HG02759 (cell line): ENCODE measurements at regions not wholly inside any gene's neighbourhood (a gene's known extent, or its start where the extent isn't known, plus 50 kb on each side); places are given as distances from the start of the nearest gene placed in this dataset.

Experiments
- ATAC-seq: cut with Tn5 transposase; IDR thresholded peaks from one replicate; pipeline ENCODE4 v1.9.1; 2021; ENCODE audit warnings: mild to moderate bottlenecking, moderate library complexity; ENCODE audit not compliant: unreplicated experiment

DNA sequence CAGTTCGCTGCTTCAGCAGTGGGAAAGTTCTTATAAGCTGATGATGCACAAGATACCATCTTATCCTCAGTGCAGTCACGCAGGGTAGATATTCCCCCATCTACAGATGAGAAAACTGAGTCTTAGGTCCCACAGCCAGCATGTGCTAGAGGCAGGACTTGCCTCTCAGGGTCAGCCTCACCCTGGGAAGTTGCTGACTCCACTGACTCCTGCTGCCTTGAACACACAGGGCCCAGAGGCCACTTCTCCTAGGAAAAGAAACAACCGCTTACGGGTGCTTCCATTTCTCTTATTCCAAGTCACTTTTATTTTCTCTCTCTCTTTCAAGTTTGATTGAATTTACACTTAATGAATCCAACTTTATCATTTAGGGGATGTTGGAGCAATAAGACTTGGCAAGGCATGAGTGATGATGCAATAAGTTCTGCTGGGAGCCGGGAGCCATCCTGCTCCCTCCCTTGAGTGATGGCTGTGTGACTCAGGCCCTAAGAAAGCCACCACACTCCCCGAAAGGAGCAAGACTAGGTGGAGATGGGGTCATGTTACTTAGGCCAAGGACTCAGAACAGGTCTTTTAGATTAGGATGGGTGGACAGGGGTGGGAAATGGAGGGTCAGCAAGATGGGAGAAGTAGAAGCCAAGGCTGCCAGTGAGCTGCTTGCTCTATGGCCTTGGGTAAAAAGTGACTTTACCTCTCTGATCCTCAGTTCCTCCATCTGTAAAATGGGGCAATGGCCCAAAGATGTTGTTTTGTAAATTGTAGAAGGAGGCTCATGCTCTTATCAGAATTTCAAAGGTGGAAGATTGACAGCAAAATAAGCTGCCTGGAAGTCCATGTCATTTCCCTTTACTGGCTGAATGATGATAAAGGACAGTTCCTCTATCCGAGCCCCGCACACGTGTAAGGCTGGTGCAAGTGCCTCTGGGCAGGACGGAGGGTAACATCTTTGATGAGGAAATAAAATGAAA lies 67.4 kb upstream of the ZNF618 start:
- ATAC-seq = no peak

DNA sequence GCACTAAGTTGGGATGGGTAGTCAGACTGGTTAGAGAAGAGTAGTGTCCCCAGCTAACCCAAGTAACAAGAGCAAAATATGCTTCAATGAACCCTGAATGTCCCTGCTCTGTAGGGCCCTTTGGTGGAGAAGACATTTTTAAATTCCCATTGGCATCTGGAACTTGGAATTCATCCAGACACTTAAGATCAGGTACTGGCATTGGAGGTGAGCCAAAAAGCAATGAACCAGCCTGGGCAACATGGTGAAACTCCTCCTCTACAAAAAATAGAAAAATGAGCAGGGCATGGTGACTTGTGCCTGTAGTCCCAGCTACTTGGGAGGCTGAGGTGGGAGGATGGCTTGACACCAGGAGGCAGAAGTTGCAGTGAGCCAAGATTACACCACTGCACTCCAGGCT lies 58.9 kb upstream of the ZNF618 start:
- no peak for ATAC-seq

DNA sequence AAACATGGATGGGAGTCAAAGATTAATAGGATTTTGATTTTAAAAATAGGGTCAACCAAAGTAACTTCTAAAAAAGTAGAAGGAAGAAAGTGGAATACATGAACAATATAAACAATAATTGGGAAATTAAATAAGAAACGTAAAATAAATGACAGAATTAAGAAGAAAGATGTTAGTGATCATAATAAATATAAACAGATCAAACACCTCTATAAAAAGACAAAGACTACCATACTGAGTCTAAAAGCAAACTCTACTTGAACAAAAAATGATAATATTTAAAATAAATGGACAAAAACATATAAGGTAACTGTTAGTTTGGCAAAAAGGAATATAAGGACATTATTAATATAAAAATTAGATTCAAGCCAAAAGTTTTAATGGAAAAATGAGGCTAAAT lies 57.7 kb upstream of the ZNF618 start:
- no peak for ATAC-seq

DNA sequence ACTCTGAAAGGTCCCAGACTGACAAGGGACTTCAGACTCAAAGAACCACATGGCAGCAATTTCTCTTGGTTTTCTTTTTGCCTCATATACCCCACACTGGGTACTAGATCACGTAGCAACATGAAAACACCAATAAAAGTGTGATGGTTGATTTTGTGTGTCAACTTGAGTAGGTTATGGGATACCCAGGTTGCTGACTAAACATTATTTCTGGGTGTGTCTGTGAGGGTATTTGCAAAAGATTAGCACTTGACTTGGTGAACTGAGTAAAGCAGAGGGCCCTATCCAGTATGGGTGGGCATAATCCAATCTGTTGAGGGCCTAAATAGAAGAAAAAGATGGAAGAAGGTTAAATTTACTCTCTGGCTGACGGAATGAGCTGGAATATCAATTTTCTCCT lies 53.8 kb upstream of the ZNF618 start:
- no peak for ATAC-seq

DNA sequence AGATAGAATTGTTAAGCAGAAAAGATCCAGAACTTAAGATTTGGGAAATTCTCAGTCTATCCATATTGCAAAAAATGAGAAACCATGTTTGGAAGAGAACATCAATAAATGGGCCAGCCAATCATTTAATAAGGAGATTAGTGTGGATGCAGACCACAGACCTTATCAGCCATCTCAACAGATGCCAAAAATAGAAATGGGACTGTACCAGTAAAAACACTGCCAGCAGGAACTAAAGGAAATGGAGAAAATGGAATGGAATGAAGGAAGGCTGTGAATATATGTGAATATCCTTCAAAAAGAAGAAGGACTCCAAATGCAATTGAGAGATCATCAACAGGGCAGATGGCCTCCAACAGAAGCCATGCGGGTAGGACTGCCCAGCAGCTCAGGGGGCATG lies 52.7 kb upstream of the ZNF618 start:
- no peak for ATAC-seq
